HepG2 (cell line): ENCODE measurements at regions not wholly inside any gene's neighbourhood (a gene's known extent, or its start where the extent isn't known, plus 50 kb on each side); places are given as distances from the start of the nearest gene placed in this dataset.

Experiments
- ATAC-seq: fragments of 200-7000 bp; cut with Tn5 transposase; 3 replicates; pipeline ENCODE4 v1.9.1; 2020; ENCODE audit warnings: mild to moderate bottlenecking, moderate library complexity
- BruUV-seq: library from RNA; stranded (reverse); fragments of 400-500 nt; replicated peaks from 2 replicates; lab custom pipeline; 2021; lab: Mats Ljungman, UMichigan
- CTCF ChIA-PET: fragments of 300-600 bp; formaldehyde crosslinking; extraction: SDS; loops from one replicate; lab custom pipeline; 2021; ENCODE audit warnings: low total read pairs, inconsistent platforms, low intra/inter-chr PET ratio; lab: Yijun Ruan, JAX
- POLR2A ChIA-PET: fragments of 350-600 bp; sonication (Branson Sonifier 250); formaldehyde crosslinking; loops from one replicate; lab custom pipeline; 2020; ENCODE audit warnings: antibody characterized with exemption, inconsistent platforms; lab: Yijun Ruan, JAX
- DNase-seq: peaks from one replicate; pipeline ENCODE4 v3.0.0-alpha.2; 2015; ENCODE audit warnings: low spot score
- FAIRE-seq: peaks from 3 replicates; lab custom pipeline; 2011; peaks lifted over from hg19 to GRCh38; lab: Jason Lieb, UNC
- H2AFZ ChIP-seq: one replicate; pipeline ENCODE4 v1.6.1; 2011; ENCODE audit warnings: low read length, inconsistent platforms
- H3K27ac ChIP-seq: fragments of 300-600 bp; 3 replicates; pipeline ENCODE4 v1.8.0; 2011; ENCODE audit warnings: mixed run types, mild to moderate bottlenecking, mixed read lengths, low read length, inconsistent platforms; ENCODE audit not compliant: insufficient read depth; ENCODE audit errors: extremely low read length
- H3K27me3 ChIP-seq, 2 experiments: fragments of 200-600 bp in 1 of 2; 2 replicates in 1 of 2; 3 replicates in 1 of 2; pipeline versions ENCODE4 v1.6.0 to v1.8.0; 2011; ENCODE audit warnings: low read length in 2 of 2, mild to moderate bottlenecking in 2 of 2, moderate library complexity in 2 of 2, inconsistent platforms in 1 of 2; ENCODE audit not compliant: insufficient read depth in 2 of 2, control insufficient read depth in 1 of 2
- H3K36me3 ChIP-seq, 2 experiments: fragments of 200-600 bp in 1 of 2; replicated peaks in 1 of 2; 2 replicates in 1 of 2; 3 replicates in 1 of 2; pipeline versions ENCODE4 v1.5.1 to v1.8.0; 2011; ENCODE audit warnings: low read length in 2 of 2, inconsistent platforms in 1 of 2; ENCODE audit not compliant: insufficient read depth in 2 of 2, control insufficient read depth in 1 of 2
- H3K4me1 ChIP-seq: 2 replicates; pipeline ENCODE4 v1.5.1; 2012; ENCODE audit warnings: low read length, inconsistent platforms; ENCODE audit not compliant: insufficient read depth
- H3K4me2 ChIP-seq: 2 replicates; pipeline ENCODE4 v1.6.0; 2011; ENCODE audit warnings: low read depth, low read length, inconsistent platforms
- H3K4me3 ChIP-seq, 3 experiments: fragments of 200-600 bp in 1 of 3; sonication (generic), shearing (Covaris generic) in 1 of 3; replicated peaks in 1 of 3; 2 replicates each; pipeline ENCODE4 v1.5.1; 2011 to 2016; ENCODE audit warnings: low read length in 3 of 3, inconsistent platforms in 2 of 3, low read depth in 2 of 3, mild to moderate bottlenecking in 2 of 3, control low read depth in 1 of 3, mixed read lengths in 1 of 3; ENCODE audit not compliant: insufficient read depth in 1 of 3
- H3K79me2 ChIP-seq: one replicate; pipeline ENCODE4 v1.6.1; 2011; ENCODE audit warnings: low read length, inconsistent platforms; ENCODE audit not compliant: insufficient read depth
- H3K9ac ChIP-seq: 2 replicates; pipeline ENCODE4 v1.6.0; 2011; ENCODE audit warnings: mild to moderate bottlenecking, low read depth, low read length, inconsistent platforms; ENCODE audit not compliant: insufficient read depth
- H3K9me3 ChIP-seq: 2 replicates; pipeline ENCODE4 v1.5.1; 2012; ENCODE audit warnings: mild to moderate bottlenecking, low read length
- H4K20me1 ChIP-seq: 2 replicates; pipeline ENCODE4 v1.6.0; 2011; ENCODE audit warnings: inconsistent platforms, mild to moderate bottlenecking, low read length, moderate library complexity; ENCODE audit not compliant: insufficient read depth
- ATF6 ChIP-seq: sonication (generic); formaldehyde crosslinking; conservative IDR thresholded peaks from 2 replicates; pipeline ENCODE4 v1.4.0; 2020; ENCODE audit warnings: missing genetic modification reagents
- CHCHD3 ChIP-seq: sonication (generic); formaldehyde crosslinking; IDR thresholded peaks from 2 replicates; pipeline ENCODE4 v1.8.0; 2022; ENCODE audit warnings: mild to moderate bottlenecking, missing genetic modification reagents, moderate library complexity
- ESRRA ChIP-seq: sonication (generic); formaldehyde crosslinking; IDR thresholded peaks from 2 replicates; pipeline ENCODE4 v1.5.1; 2020; ENCODE audit warnings: mild to moderate bottlenecking, low read depth, missing genetic modification reagents
- HHEX ChIP-seq: IDR thresholded peaks from 2 replicates; pipeline ENCODE4 v1.6.1; 2016; ENCODE audit warnings: control low read depth
- HOXD1 ChIP-seq: sonication (generic); formaldehyde crosslinking; IDR thresholded peaks from 2 replicates; pipeline ENCODE4 v1.5.0; 2020; ENCODE audit warnings: missing genetic modification reagents
- JARID2 ChIP-seq: sonication (generic); formaldehyde crosslinking; IDR thresholded peaks from 2 replicates; pipeline ENCODE4 v1.8.1; 2023; ENCODE audit warnings: missing genetic modification reagents, inconsistent platforms; ENCODE audit not compliant: insufficient replicate concordance
- KLF9 ChIP-seq: IDR thresholded peaks from 2 replicates; pipeline ENCODE4 v1.6.1; 2016; ENCODE audit warnings: low read depth
- MYPOP ChIP-seq: sonication (generic); formaldehyde crosslinking; IDR thresholded peaks from 2 replicates; pipeline ENCODE4 v1.8.1; 2023; ENCODE audit warnings: mild to moderate bottlenecking, moderate library complexity, missing genetic modification reagents
- PAF1 ChIP-seq: IDR thresholded peaks from 2 replicates; pipeline ENCODE4 v1.6.1; 2016; ENCODE audit warnings: missing genetic modification reagents, missing compliant biosample characterization
- RORA ChIP-seq: sonication (generic); formaldehyde crosslinking; IDR thresholded peaks from 2 replicates; pipeline ENCODE4 v1.5.0; 2020; ENCODE audit warnings: mild to moderate bottlenecking, missing genetic modification reagents, moderate library complexity
- SAP130 ChIP-seq: IDR thresholded peaks from 2 replicates; pipeline ENCODE4 v1.6.1; 2016; ENCODE audit warnings: low read depth
- ZNF160 ChIP-seq: sonication (generic); formaldehyde crosslinking; IDR thresholded peaks from 2 replicates; pipeline ENCODE4 v1.8.0; 2022; ENCODE audit warnings: mild to moderate bottlenecking, inconsistent platforms, missing genetic modification reagents
- ZNF850 ChIP-seq: sonication (generic); formaldehyde crosslinking; conservative IDR thresholded peaks from 2 replicates; pipeline ENCODE4 v1.9.0; 2021; ENCODE audit warnings: mild to moderate bottlenecking, missing genetic modification reagents
- ZSCAN30 ChIP-seq: sonication (generic); formaldehyde crosslinking; IDR thresholded peaks from 2 replicates; pipeline ENCODE4 v1.5.0; 2020; ENCODE audit warnings: mild to moderate bottlenecking, missing genetic modification reagents
- WGBS: methylation state at CpG from one replicate; pipeline ENCODE4 v1.1.6; 2017; ENCODE audit warnings: low lambda C conversion rate; 5-methylcytosine and 5-hydroxymethylcytosine counted together
- in situ Hi-C: cut with HindIII; loops from 2 replicates; pipeline ENCODE4 v1.10.0; 2017; ENCODE audit warnings: low pct_unique_long_range_greater_than_20kb; ENCODE audit not compliant: extremely low pct_ligation_motif_present
- intact Hi-C: fragments of 100-400 bp; cut with micrococcal nuclease; formaldehyde crosslinking; loops from one replicate; pipeline ENCODE4 v1.10.0; 2022; ENCODE audit not compliant: unreplicated experiment
- TF ChIP-seq, protein P1 (sequence below): IDR thresholded peaks from 2 replicates; pipeline ENCODE4 v1.6.1; 2016; ENCODE audit warnings: low read depth, borderline replicate concordance

DNA sequence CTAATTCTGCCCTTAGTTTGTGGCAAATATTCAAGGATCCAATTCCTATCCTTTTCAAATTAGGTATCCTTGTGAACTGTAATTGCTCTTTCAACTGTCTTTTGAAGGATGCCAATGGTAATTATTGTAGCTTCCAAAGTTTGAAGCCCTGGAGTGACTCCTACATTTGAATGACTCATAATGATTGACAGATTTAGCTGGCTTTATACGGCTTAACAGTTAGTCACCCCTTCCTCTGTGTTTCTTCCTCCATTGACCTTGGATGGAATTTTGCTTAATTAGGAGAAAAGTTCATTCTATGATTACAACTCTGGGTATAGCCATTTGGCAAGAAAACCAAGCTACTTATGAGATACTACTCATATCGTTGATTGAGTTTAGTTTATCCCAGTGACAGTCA is 639.3 kb upstream of the KIRREL3 start:
- Histone ChIP-seq H3K27me3 (no peaks in the 10 kb centered on the region), H3K4me2 (no peak overlapping the region), H3K9me3 (peaks cover 91% of the 10 kb centered on the region), H2AFZ (no peak overlapping the region), H3K27ac (no peak overlapping the region), H4K20me1 (no peaks in the 10 kb centered on the region), H3K79me2 (no peaks in the 10 kb centered on the region), H3K36me3 (no peaks in the 10 kb centered on the region), H3K4me3 (no peak overlapping the region), H3K9ac (no peak overlapping the region), H3K4me1 (no peaks in the 10 kb centered on the region)
- POLR2A ChIA-PET: no interaction called here
- BruUV-seq: no TSS peak
- WGBS: 13% methylated on average over 2 of the region's 2 CpGs
- TF ChIP-seq SAP130 (no peak), ESRRA (CRISPR knock-in tag) (no peak), KLF9 (CRISPR knock-in tag) (no peak), RORA (CRISPR knock-in tag) (no peak), PAF1 (CRISPR knock-in tag) (no peak)
- no peak for ATAC-seq
- intact Hi-C loops: no loop called here
- no peak for DNase-seq
- in situ Hi-C loops: no loop called here
- CTCF ChIA-PET: no interaction called here
- FAIRE-seq: no peak

GRCh38 chr11:127632976-127633680 is 632.6 kb upstream of the KIRREL3 start:
- no peak overlapping the region for H3K4me2 ChIP-seq
- no peaks in the 10 kb centered on the region for H3K79me2 ChIP-seq
- no peak overlapping the region for H2AFZ ChIP-seq
- peaks cover 73% of the 10 kb centered on the region for H3K9me3 ChIP-seq
- CTCF ChIA-PET: no interaction called here
- 4% methylated on average over 2 of the region's 2 CpGs for WGBS
- H3K4me1 ChIP-seq: no peaks in the 10 kb centered on the region
- H3K27ac ChIP-seq: no peak overlapping the region
- no peaks in the 10 kb centered on the region for H3K27me3 ChIP-seq
- no peak for TF ChIP-seq HHEX (CRISPR knock-in tag)
- TF ChIP-seq MYPOP (CRISPR knock-in tag): no peak
- TF ChIP-seq HOXD1 (CRISPR knock-in tag): no peak
- no peak for TF ChIP-seq JARID2 (CRISPR knock-in tag)
- no peak for TF ChIP-seq ATF6
- TF ChIP-seq CHCHD3 (CRISPR knock-in tag): no peak
- TF ChIP-seq, protein P1, sequence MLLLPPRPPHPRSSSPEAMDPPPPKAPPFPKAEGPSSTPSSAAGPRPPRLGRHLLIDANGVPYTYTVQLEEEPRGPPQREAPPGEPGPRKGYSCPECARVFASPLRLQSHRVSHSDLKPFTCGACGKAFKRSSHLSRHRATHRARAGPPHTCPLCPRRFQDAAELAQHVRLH (CRISPR knock-in tag): no peak
- no peak for TF ChIP-seq ZNF850 (CRISPR knock-in tag)
- no peak for TF ChIP-seq ZSCAN30 (CRISPR knock-in tag)
- TF ChIP-seq ZNF160: no peak
- H3K36me3 ChIP-seq: no peaks in the 10 kb centered on the region
- ATAC-seq (no peak), DNase-seq (no peak), FAIRE-seq (no peak)
- intact Hi-C loops (no loop called here), in situ Hi-C loops (no loop called here)
- POLR2A ChIA-PET: no interaction called here
- no TSS peak for BruUV-seq
- H3K4me3 ChIP-seq: no peak overlapping the region
- H4K20me1 ChIP-seq: no peaks in the 10 kb centered on the region
- H3K9ac ChIP-seq: no peak overlapping the region
